ENCODE measurements at regions not wholly inside any gene's neighbourhood (a gene's known extent, or its start where the extent isn't known, plus 50 kb on each side); places are given as distances from the start of the nearest gene placed in this dataset.

GRCh38 chr2:181781078-181781786 is 100.9 kb upstream of the NEUROD1 start:
- TF ChIP-seq SIN3A (IDR thresholded peaks at IDR 0.05; ENCODE audit: borderline replicate concordance, insufficient read depth, low read length) = no peak
- TF ChIP-seq TAF1 (IDR thresholded peaks at IDR 0.05; ENCODE audit: borderline replicate concordance, insufficient read depth, low read length) = no peak
- no peak for TF ChIP-seq FOXP2 (optimal IDR thresholded peaks at IDR 0.05; ENCODE audit: borderline replicate concordance, extremely low read depth, extremely low read length, insufficient read depth)
- TF ChIP-seq, protein P1, sequence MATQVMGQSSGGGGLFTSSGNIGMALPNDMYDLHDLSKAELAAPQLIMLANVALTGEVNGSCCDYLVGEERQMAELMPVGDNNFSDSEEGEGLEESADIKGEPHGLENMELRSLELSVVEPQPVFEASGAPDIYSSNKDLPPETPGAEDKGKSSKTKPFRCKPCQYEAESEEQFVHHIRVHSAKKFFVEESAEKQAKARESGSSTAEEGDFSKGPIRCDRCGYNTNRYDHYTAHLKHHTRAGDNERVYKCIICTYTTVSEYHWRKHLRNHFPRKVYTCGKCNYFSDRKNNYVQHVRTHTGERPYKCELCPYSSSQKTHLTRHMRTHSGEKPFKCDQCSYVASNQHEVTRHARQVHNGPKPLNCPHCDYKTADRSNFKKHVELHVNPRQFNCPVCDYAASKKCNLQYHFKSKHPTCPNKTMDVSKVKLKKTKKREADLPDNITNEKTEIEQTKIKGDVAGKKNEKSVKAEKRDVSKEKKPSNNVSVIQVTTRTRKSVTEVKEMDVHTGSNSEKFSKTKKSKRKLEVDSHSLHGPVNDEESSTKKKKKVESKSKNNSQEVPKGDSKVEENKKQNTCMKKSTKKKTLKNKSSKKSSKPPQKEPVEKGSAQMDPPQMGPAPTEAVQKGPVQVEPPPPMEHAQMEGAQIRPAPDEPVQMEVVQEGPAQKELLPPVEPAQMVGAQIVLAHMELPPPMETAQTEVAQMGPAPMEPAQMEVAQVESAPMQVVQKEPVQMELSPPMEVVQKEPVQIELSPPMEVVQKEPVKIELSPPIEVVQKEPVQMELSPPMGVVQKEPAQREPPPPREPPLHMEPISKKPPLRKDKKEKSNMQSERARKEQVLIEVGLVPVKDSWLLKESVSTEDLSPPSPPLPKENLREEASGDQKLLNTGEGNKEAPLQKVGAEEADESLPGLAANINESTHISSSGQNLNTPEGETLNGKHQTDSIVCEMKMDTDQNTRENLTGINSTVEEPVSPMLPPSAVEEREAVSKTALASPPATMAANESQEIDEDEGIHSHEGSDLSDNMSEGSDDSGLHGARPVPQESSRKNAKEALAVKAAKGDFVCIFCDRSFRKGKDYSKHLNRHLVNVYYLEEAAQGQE (IDR thresholded peaks at IDR 0.05; ENCODE audit: insufficient read depth in 1 of 2, low read depth in 2 of 2, low read length in 2 of 2) = no peak
- TF ChIP-seq POLR2AphosphoS5 (IDR thresholded peaks at IDR 0.05; ENCODE audit: low read depth, low read length) = no peak

GRCh38 chr2:181782660-181783059 is 102.3 kb upstream of the NEUROD1 start:
- TF ChIP-seq POLR2AphosphoS5 (IDR thresholded peaks at IDR 0.05; ENCODE audit: low read depth, low read length) (no peak), TAF1 (IDR thresholded peaks at IDR 0.05; ENCODE audit: borderline replicate concordance, insufficient read depth, low read length) (no peak), SIN3A (IDR thresholded peaks at IDR 0.05; ENCODE audit: borderline replicate concordance, insufficient read depth, low read length) (no peak), FOXP2 (optimal IDR thresholded peaks at IDR 0.05; ENCODE audit: borderline replicate concordance, extremely low read depth, extremely low read length, insufficient read depth) (no peak)
- TF ChIP-seq, protein P1 (IDR thresholded peaks at IDR 0.05; ENCODE audit: insufficient read depth in 1 of 2, low read depth in 2 of 2, low read length in 2 of 2) = no peak

- no peak for TF ChIP-seq TAF1 (IDR thresholded peaks at IDR 0.05; ENCODE audit: borderline replicate concordance, insufficient read depth, low read length)
- TF ChIP-seq POLR2AphosphoS5 (IDR thresholded peaks at IDR 0.05; ENCODE audit: low read depth, low read length) = no peak
- no peak for TF ChIP-seq FOXP2 (optimal IDR thresholded peaks at IDR 0.05; ENCODE audit: borderline replicate concordance, extremely low read depth, extremely low read length, insufficient read depth)
- TF ChIP-seq SIN3A (IDR thresholded peaks at IDR 0.05; ENCODE audit: borderline replicate concordance, insufficient read depth, low read length) = no peak
- TF ChIP-seq, protein P1 (IDR thresholded peaks at IDR 0.05; ENCODE audit: insufficient read depth in 1 of 2, low read depth in 2 of 2, low read length in 2 of 2) = no peak
Measured at GRCh38 chr2:181784556-181784955, 104.2 kb upstream of the NEUROD1 start.

- TF ChIP-seq FOXP2 (optimal IDR thresholded peaks at IDR 0.05; ENCODE audit: borderline replicate concordance, extremely low read depth, extremely low read length, insufficient read depth) (no peak), SIN3A (IDR thresholded peaks at IDR 0.05; ENCODE audit: borderline replicate concordance, insufficient read depth, low read length) (no peak)
Measured at GRCh38 chr2:181785691-181786344, 105.5 kb upstream of the NEUROD1 start.

- TF ChIP-seq FOXP2 (optimal IDR thresholded peaks at IDR 0.05; ENCODE audit: borderline replicate concordance, extremely low read depth, extremely low read length, insufficient read depth) (no peak), TAF1 (IDR thresholded peaks at IDR 0.05; ENCODE audit: borderline replicate concordance, insufficient read depth, low read length) (no peak), POLR2AphosphoS5 (IDR thresholded peaks at IDR 0.05; ENCODE audit: low read depth, low read length) (no peak), SIN3A (IDR thresholded peaks at IDR 0.05; ENCODE audit: borderline replicate concordance, insufficient read depth, low read length) (no peak)
- TF ChIP-seq, protein P1 (IDR thresholded peaks at IDR 0.05; ENCODE audit: insufficient read depth in 1 of 2, low read depth in 2 of 2, low read length in 2 of 2) = no peak
Measured at GRCh38 chr2:181786371-181787228, 104.9 kb upstream of the ITPRID2 start.

Measured in PFSK-1 (cell line).